Mesenchymal stem cell (in vitro differentiated cells and primary cell): ENCODE measurements at regions not wholly inside any gene's neighbourhood (a gene's known extent, or its start where the extent isn't known, plus 50 kb on each side); places are given as distances from the start of the nearest gene placed in this dataset.
A peak's percentile ranks its signal among the peaks of the same experiment; 100 is the strongest.

Experiments
- DNase-seq: peaks from one replicate; pipeline ENCODE4 v3.0.0-alpha.2; 2013
- H2AFZ ChIP-seq: one replicate; pipeline ENCODE4 v1.6.1; 2013; ENCODE audit warnings: low read depth, mild to moderate bottlenecking, control low read depth, inconsistent platforms, low read length, moderate library complexity
- H2AK5ac ChIP-seq: 2 replicates; pipeline ENCODE4 v1.6.1; 2013; ENCODE audit warnings: low read length, moderate library complexity, mild to moderate bottlenecking, inconsistent platforms; ENCODE audit not compliant: severe bottlenecking
- H2BK120ac ChIP-seq: one replicate; pipeline ENCODE4 v1.6.1; 2013; ENCODE audit warnings: low read depth, mild to moderate bottlenecking, inconsistent platforms, low read length, moderate library complexity
- H2BK12ac ChIP-seq, 2 experiments: one replicate each; pipeline ENCODE4 v1.6.1; 2013; ENCODE audit warnings: inconsistent platforms in 2 of 2, low read length in 2 of 2, mild to moderate bottlenecking in 2 of 2, moderate library complexity in 2 of 2, control low read depth in 1 of 2
- H2BK15ac ChIP-seq: one replicate; pipeline ENCODE4 v1.6.1; 2013; ENCODE audit warnings: mild to moderate bottlenecking, low read depth, inconsistent platforms; ENCODE audit not compliant: poor library complexity, severe bottlenecking
- H2BK5ac ChIP-seq: 2 replicates; pipeline ENCODE4 v1.6.1; 2013; ENCODE audit warnings: low read depth, mild to moderate bottlenecking, low read length, control low read depth, inconsistent platforms; ENCODE audit not compliant: poor library complexity, severe bottlenecking
- H3K14ac ChIP-seq, 2 experiments: one replicate each; pipeline ENCODE4 v1.6.1; 2013; ENCODE audit warnings: inconsistent platforms in 2 of 2, low read length in 2 of 2, control low read depth in 1 of 2, mild to moderate bottlenecking in 1 of 2, moderate library complexity in 1 of 2
- H3K18ac ChIP-seq, 2 experiments: one replicate each; pipeline ENCODE4 v1.6.1; 2013; ENCODE audit warnings: inconsistent platforms in 2 of 2, low read length in 2 of 2, control low read depth in 1 of 2, low read depth in 1 of 2, mild to moderate bottlenecking in 1 of 2
- H3K23ac ChIP-seq, 2 experiments: one replicate each; pipeline ENCODE4 v1.6.1; 2013; ENCODE audit warnings: inconsistent platforms in 2 of 2, low read length in 2 of 2, mild to moderate bottlenecking in 2 of 2, moderate library complexity in 2 of 2, control low read depth in 1 of 2
- H3K27ac ChIP-seq: 2 replicates; pipeline ENCODE4 v1.5.1; 2013; ENCODE audit warnings: mild to moderate bottlenecking, moderate library complexity, low read length, control low read depth, inconsistent platforms; ENCODE audit not compliant: poor library complexity, severe bottlenecking
- H3K27me3 ChIP-seq, 2 experiments: 2 replicates each; pipeline versions ENCODE4 v1.6.1 to v1.7.0; 2013; ENCODE audit warnings: low read length in 2 of 2, mild to moderate bottlenecking in 2 of 2, moderate library complexity in 2 of 2, control low read depth in 1 of 2, inconsistent platforms in 1 of 2; ENCODE audit not compliant: control insufficient read depth in 1 of 2, insufficient read depth in 1 of 2
- H3K36me3 ChIP-seq, 2 experiments: 2 replicates each; pipeline versions ENCODE4 v1.6.1 to v1.7.0; 2013; ENCODE audit warnings: low read length in 2 of 2, control low read depth in 1 of 2, inconsistent platforms in 1 of 2, low read depth in 1 of 2, mild to moderate bottlenecking in 1 of 2; ENCODE audit not compliant: insufficient read depth in 2 of 2, control insufficient read depth in 1 of 2
- H3K4ac ChIP-seq, 2 experiments: one replicate each; pipeline ENCODE4 v1.6.1; 2013; ENCODE audit warnings: inconsistent platforms in 2 of 2, low read length in 2 of 2, mild to moderate bottlenecking in 2 of 2, moderate library complexity in 2 of 2, control low read depth in 1 of 2, low read depth in 1 of 2
- H3K4me1 ChIP-seq: 2 replicates; pipeline ENCODE4 v1.6.1; 2013; ENCODE audit warnings: low read depth, low read length, control low read depth; ENCODE audit not compliant: control insufficient read depth, insufficient read depth
- H3K4me2 ChIP-seq: 2 replicates; pipeline ENCODE4 v1.6.1; 2013; ENCODE audit warnings: low read length, mild to moderate bottlenecking, inconsistent platforms; ENCODE audit not compliant: poor library complexity, severe bottlenecking
- H3K4me3 ChIP-seq, 2 experiments: 2 replicates each; pipeline versions ENCODE4 v1.5.1 to v1.7.0; 2013; ENCODE audit warnings: low read length in 2 of 2, mild to moderate bottlenecking in 2 of 2, control low read depth in 1 of 2, low read depth in 1 of 2; ENCODE audit not compliant: insufficient read depth in 1 of 2
- H3K79me1 ChIP-seq: replicated peaks from 2 replicates; pipeline ENCODE4 v1.6.1; 2013; ENCODE audit warnings: mild to moderate bottlenecking, control low read depth, low read length, inconsistent platforms; ENCODE audit not compliant: poor library complexity, severe bottlenecking
- H3K9ac ChIP-seq: 2 replicates; pipeline ENCODE4 v1.7.0; 2013; ENCODE audit warnings: mild to moderate bottlenecking, low read length, moderate library complexity
- H3K9me3 ChIP-seq: 2 replicates; pipeline ENCODE4 v1.7.0; 2013; ENCODE audit warnings: mild to moderate bottlenecking, low read length; ENCODE audit not compliant: control insufficient read depth
- H4K8ac ChIP-seq: one replicate; pipeline ENCODE4 v1.6.1; 2013; ENCODE audit warnings: inconsistent platforms, mild to moderate bottlenecking, low read length, moderate library complexity
- H4K91ac ChIP-seq: one replicate; pipeline ENCODE4 v1.6.1; 2013; ENCODE audit warnings: mild to moderate bottlenecking, low read length, inconsistent platforms
- WGBS: methylation state at CpG from one replicate; pipeline ENCODE4 v1.1.7; 2013; ENCODE audit warnings: mixed read lengths; 5-methylcytosine and 5-hydroxymethylcytosine counted together

DNA sequence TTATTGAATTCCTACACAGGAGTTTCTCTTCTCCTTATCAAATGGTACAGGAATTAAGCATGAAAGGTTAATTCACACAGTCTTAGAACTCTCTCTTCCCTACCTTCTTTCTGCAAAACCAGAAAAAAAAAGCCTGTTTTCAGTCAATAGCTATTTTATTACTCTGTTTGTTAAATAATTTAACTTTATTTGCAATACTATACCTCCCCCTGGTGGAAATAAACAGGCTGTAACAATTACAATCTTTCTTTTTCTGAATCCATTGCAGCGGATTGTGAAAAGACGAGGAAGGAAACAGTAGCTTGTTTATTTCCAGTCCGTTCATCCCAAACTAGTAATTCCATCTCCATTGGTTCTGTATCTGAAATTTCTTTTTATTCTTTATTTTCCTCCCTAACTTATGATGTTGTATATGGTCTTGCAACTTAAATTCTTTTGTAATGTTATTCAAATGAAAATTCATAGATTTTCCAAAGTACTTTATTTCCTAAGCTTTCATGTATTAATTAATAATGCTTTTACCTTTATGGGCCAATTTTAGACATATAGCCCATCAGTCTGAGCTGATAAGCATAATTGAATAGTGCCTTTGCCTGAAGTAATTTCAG is 165.2 kb downstream of the SH3BP4 start:
- H4K8ac ChIP-seq, result no peak overlapping the region
- peak; percentile 65 for DNase-seq
- 17% methylated on average over 1 of the region's 3 CpGs for WGBS
- H2BK120ac ChIP-seq, result no peak overlapping the region
- H3K4me1 ChIP-seq, result peaks cover 6% of the 10 kb centered on the region
- no peaks in the 10 kb centered on the region for H3K9me3 ChIP-seq
- no peak overlapping the region for H3K18ac ChIP-seq
- H3K79me1 ChIP-seq, result no peaks in the 10 kb centered on the region
- no peak overlapping the region for H3K27ac ChIP-seq
- peak overlapping the region; percentile 74 for H3K9ac ChIP-seq
- no peak overlapping the region for H2BK15ac ChIP-seq
- H3K4me2 ChIP-seq, result no peak overlapping the region
- H2BK12ac ChIP-seq, result no peak overlapping the region
- H3K14ac ChIP-seq, result no peak overlapping the region
- no peak overlapping the region for H3K4ac ChIP-seq
- no peak overlapping the region for H3K23ac ChIP-seq
- no peak overlapping the region for H2BK5ac ChIP-seq
- no peaks in the 10 kb centered on the region for H3K36me3 ChIP-seq
- H3K4me3 ChIP-seq, result no peak overlapping the region
- no peak overlapping the region for H2AK5ac ChIP-seq
- no peaks in the 10 kb centered on the region for H3K27me3 ChIP-seq
- no peak overlapping the region for H2AFZ ChIP-seq
- H4K91ac ChIP-seq, result no peak overlapping the region

DNA sequence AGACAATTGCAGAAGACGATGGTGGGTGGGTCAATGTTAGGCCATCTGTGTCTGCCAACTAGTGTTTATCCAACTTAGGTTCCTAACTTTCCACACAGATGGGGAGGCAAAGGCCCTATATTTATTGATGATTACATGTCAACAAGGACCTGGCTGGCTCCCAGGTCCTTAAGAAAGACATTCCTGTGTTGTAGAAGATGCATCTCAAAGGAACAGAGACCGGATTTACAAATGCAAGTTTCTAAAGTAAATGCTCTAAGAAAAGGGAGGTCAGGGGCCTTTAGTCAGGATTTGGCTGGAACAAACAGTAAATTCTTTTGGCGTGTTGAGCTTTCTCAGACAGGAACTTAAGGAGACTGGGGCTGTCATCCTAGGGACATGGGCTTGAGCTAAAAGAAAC is 175.0 kb downstream of the SH3BP4 start:
- no peak overlapping the region for H2BK120ac ChIP-seq
- no peak overlapping the region for H3K23ac ChIP-seq
- H2AK5ac ChIP-seq, result no peak overlapping the region
- H3K4me2 ChIP-seq, result no peak overlapping the region
- no peaks in the 10 kb centered on the region for H3K79me1 ChIP-seq
- no peak overlapping the region for H2AFZ ChIP-seq
- no peak overlapping the region for H4K8ac ChIP-seq
- no peak overlapping the region for H2BK5ac ChIP-seq
- no peak overlapping the region for H2BK15ac ChIP-seq
- no peak overlapping the region for H3K14ac ChIP-seq
- H3K36me3 ChIP-seq, result no peaks in the 10 kb centered on the region
- no peak overlapping the region for H3K4me3 ChIP-seq
- no peaks in the 10 kb centered on the region for H3K9me3 ChIP-seq
- no peaks in the 10 kb centered on the region for H3K27me3 ChIP-seq
- H2BK12ac ChIP-seq, result no peak overlapping the region
- H4K91ac ChIP-seq, result no peak overlapping the region
- no peak overlapping the region for H3K18ac ChIP-seq
- DNase-seq, result peak; percentile 71
- no peak overlapping the region for H3K27ac ChIP-seq
- H3K4me1 ChIP-seq, result no peaks in the 10 kb centered on the region
- WGBS, result 38% methylated on average over 3 of the region's 3 CpGs
- H3K9ac ChIP-seq, result no peak overlapping the region
- no peak overlapping the region for H3K4ac ChIP-seq

DNA sequence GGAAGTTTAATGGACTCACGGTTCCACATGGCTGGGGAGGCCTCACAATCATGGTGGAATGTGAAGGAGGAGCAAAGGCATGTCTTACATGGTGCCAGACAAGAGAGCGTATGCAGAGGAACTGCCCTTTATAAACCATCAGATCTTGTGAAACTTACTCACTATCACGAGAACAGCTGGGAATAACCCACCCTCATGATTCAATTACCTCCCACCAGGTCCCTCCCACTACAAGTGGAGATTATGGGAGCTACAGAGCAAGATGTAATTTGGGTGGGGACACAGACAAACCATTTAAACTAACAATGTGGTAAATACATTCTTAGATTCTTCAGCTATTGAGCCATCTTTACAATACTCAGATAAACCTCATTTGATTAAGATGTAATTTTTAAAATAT is 176.1 kb downstream of the SH3BP4 start:
- Histone ChIP-seq H2BK12ac (no peak overlapping the region), H2BK15ac (no peak overlapping the region), H2AK5ac (no peak overlapping the region), H3K79me1 (no peaks in the 10 kb centered on the region), H3K27ac (no peak overlapping the region), H4K8ac (no peak overlapping the region), H3K4me3 (no peak overlapping the region), H3K4me1 (no peaks in the 10 kb centered on the region), H3K14ac (no peak overlapping the region), H3K36me3 (no peaks in the 10 kb centered on the region), H2BK5ac (no peak overlapping the region), H3K4me2 (no peak overlapping the region), H3K23ac (no peak overlapping the region), H3K9me3 (no peaks in the 10 kb centered on the region), H2AFZ (no peak overlapping the region), H4K91ac (no peak overlapping the region), H3K4ac (no peak overlapping the region), H3K9ac (no peak overlapping the region), H3K27me3 (no peaks in the 10 kb centered on the region), H3K18ac (peak overlapping the region in 1 of 2 experiments; percentile 18), H2BK120ac (no peak overlapping the region)
- DNase-seq, result no peak
- WGBS, result 100% methylated on average over 1 of the region's 3 CpGs

DNA sequence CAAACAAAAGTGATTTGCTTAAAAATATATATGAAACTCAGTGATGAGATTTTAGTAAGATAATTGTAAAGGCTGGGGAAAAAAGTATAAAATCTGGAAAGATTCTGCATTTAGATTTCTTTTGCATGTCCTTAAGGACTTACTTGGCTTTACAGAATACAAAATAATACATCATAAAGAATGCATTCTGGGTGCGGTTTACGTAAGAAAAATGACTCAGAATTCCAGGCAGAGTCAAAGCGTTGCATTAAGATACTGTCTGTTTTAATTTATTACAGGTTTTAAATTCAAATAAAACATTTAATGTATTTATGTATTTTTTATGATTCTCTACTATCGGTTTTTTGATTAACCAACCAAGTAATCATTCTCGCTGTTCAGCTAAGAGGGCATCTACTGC is 178.0 kb downstream of the SH3BP4 start:
- H3K79me1 ChIP-seq, result no peaks in the 10 kb centered on the region
- no peak overlapping the region for H4K8ac ChIP-seq

More for the DNA sequence above, 178.0 kb downstream of the SH3BP4 start:
- DNase-seq, result no peak
- Histone ChIP-seq H3K9ac (no peak overlapping the region), H3K4ac (no peak overlapping the region), H3K4me2 (no peak overlapping the region), H3K14ac (no peak overlapping the region), H3K4me3 (no peak overlapping the region), H2BK12ac (no peak overlapping the region), H3K4me1 (no peaks in the 10 kb centered on the region), H3K18ac (no peak overlapping the region), H3K9me3 (no peaks in the 10 kb centered on the region), H2AFZ (no peak overlapping the region), H2BK5ac (no peak overlapping the region), H2AK5ac (no peak overlapping the region), H2BK120ac (no peak overlapping the region), H2BK15ac (no peak overlapping the region), H4K91ac (no peak overlapping the region), H3K27ac (no peak overlapping the region), H3K36me3 (no peaks in the 10 kb centered on the region), H3K23ac (no peak overlapping the region), H3K27me3 (peaks cover 0 to 3% of the 10 kb centered on the region in 2 experiments)
- 80% methylated on average over 1 of the region's 5 CpGs for WGBS
